Mucosa of descending colon (tissue), 3 donors: ENCODE measurements at regions not wholly inside any gene's neighbourhood (a gene's known extent, or its start where the extent isn't known, plus 50 kb on each side); places are given as distances from the start of the nearest gene placed in this dataset.
"Not testable (repeated sequence)": the region's sequence is repeated elsewhere in the genome, so short reads cannot be mapped to it uniquely, and the experiment has no call there.

Experiments
- ATAC-seq: fragments of 200-7000 bp; cut with Tn5 transposase; one replicate; pipeline ENCODE4 v1.9.1; 2020; ENCODE audit warnings: mild to moderate bottlenecking, moderate library complexity
- DNase-seq, 3 donors: peaks; one replicate each; pipeline ENCODE4 v3.0.0-alpha.2; 2020
- H3K36me3 ChIP-seq: fragments of 200-600 bp; one replicate; pipeline ENCODE4 v1.8.0; 2021; ENCODE audit warnings: low read depth, mild to moderate bottlenecking
- H3K4me1 ChIP-seq: fragments of 200-600 bp; one replicate; pipeline ENCODE4 v1.8.0; 2021; ENCODE audit warnings: low read depth, mild to moderate bottlenecking
- H3K4me3 ChIP-seq: fragments of 200-600 bp; one replicate; pipeline ENCODE4 v1.8.0; 2021; ENCODE audit warnings: mild to moderate bottlenecking
- H3K9me3 ChIP-seq: fragments of 200-600 bp; one replicate; pipeline ENCODE4 v1.8.0; 2021; ENCODE audit warnings: mild to moderate bottlenecking
- intact Hi-C, 2 donors: fragments of 100-400 bp; cut with DNase I in 1 of 2; cut with micrococcal nuclease in 1 of 2; formaldehyde crosslinking; loops; one replicate each; pipeline versions ENCODE4 v1.11.0 to v1.11.1; 2022; cut with DNase I, micrococcal nuclease
- TF ChIP-seq, protein P1 (sequence below): fragments of 200-600 bp; IDR thresholded peaks from one replicate; pipeline ENCODE4 v1.8.0; 2022; ENCODE audit warnings: antibody characterized with exemption, mild to moderate bottlenecking
- donor health status: DM: no; HTN: no; CAD: no; lungs with moderate emphysema.
- donor health status: DM: no; HTN: no; CAD: no.
- donor health status: DM: no; HTN: yes; CAD: no.

DNA sequence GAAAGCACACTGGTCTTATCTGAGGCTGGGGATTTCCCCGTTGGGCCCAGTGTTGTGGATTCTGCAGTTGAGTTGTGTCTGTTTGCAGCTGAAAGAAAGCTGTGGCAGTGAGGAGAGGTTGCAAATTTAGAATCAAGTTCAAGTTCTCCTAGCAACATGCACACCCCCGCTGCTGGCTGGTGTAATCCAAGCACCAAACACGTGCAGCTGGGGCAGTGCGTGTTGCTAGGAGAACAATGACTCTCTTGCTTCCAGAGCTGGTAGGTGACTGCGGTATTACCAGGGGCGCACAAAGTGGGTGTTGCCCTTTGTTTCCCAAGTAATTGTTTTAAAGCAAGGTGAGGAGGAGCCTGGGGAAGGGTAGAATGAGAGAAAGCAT is 91.5 kb downstream of the IER5 start:
- intact Hi-C loops = loop anchor here in 1 of 2 donors (10.0 kb wide), 1 partner anchor 645 kb away; no protein-coding TSS in a partner anchor
- ATAC-seq (peak; percentile 49), DNase-seq (peak in 1 of 3 donors; percentile 20)
- Histone ChIP-seq H3K4me1 (no peaks in the 10 kb centered on the region), H3K36me3 (no peaks in the 10 kb centered on the region), H3K4me3 (no peak overlapping the region), H3K9me3 (no peaks in the 10 kb centered on the region)
- TF ChIP-seq, protein P1, sequence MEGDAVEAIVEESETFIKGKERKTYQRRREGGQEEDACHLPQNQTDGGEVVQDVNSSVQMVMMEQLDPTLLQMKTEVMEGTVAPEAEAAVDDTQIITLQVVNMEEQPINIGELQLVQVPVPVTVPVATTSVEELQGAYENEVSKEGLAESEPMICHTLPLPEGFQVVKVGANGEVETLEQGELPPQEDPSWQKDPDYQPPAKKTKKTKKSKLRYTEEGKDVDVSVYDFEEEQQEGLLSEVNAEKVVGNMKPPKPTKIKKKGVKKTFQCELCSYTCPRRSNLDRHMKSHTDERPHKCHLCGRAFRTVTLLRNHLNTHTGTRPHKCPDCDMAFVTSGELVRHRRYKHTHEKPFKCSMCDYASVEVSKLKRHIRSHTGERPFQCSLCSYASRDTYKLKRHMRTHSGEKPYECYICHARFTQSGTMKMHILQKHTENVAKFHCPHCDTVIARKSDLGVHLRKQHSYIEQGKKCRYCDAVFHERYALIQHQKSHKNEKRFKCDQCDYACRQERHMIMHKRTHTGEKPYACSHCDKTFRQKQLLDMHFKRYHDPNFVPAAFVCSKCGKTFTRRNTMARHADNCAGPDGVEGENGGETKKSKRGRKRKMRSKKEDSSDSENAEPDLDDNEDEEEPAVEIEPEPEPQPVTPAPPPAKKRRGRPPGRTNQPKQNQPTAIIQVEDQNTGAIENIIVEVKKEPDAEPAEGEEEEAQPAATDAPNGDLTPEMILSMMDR = no peak

- H3K4me3 ChIP-seq = no peak overlapping the region
Measured at GRCh38 chr1:181180407-181181031, 92.0 kb downstream of the IER5 start.

DNA sequence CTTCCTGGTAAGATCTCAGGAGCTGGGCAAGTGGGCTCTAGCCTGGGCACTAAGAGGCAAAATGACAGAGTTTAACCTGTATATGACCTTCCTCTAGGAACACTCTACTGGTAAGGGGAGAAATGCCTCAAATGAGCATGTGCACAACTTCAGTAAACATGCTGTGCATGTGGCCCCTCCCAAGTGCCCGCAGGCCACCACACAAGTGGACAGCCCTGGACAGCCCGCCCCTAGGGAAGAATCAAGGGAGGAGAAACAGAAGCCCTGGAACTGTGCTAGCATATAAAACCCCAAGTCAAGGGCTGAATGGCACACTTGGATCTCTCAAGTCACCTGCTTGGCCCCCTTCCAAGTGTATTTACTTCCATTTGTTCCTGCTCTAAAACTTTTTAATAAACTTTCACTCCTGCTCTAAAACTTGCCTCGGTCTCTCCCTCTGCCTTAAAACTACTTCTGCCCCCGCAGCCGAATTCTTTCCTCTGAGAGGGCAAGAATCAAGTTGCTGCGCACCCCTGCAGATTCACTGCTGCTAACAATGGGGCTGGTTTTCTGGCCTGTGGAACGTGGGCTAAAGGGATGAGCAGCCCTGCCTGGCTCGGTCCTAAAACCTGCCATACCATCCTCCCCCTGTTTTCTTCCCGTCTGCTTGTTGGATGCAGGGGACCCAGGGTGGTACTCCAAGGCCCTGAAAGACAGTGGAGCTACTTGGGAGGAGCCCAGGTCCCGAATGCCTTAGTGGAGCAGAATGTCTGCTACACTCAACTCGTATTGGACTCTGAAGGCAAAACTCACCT is 93.5 kb downstream of the IER5 start:
- H3K4me3 ChIP-seq = no peak overlapping the region
- intact Hi-C loops = no loop called here
- DNase-seq (no peak), ATAC-seq (no peak)
- TF ChIP-seq, protein P1 = no peak
- H3K9me3 ChIP-seq = no peaks in the 10 kb centered on the region
- H3K4me1 ChIP-seq = no peaks in the 10 kb centered on the region
- no peaks in the 10 kb centered on the region for H3K36me3 ChIP-seq

More at GRCh38 chr1:181180407-181181031, 92.0 kb downstream of the IER5 start:
- ATAC-seq = no peak
- H3K4me1 ChIP-seq = no peaks in the 10 kb centered on the region
- TF ChIP-seq, protein P1 = no peak
- intact Hi-C loops = no loop called here
- H3K9me3 ChIP-seq = no peaks in the 10 kb centered on the region
- DNase-seq = no peak
- H3K36me3 ChIP-seq = no peaks in the 10 kb centered on the region

GRCh38 chr1:181184621-181185020 is 96.1 kb downstream of the IER5 start:
- DNase-seq (no peak), ATAC-seq (no peak)
- Histone ChIP-seq H3K9me3 (no peaks in the 10 kb centered on the region), H3K4me1 (peaks cover 1% of the 10 kb centered on the region), H3K36me3 (no peaks in the 10 kb centered on the region), H3K4me3 (no peak overlapping the region)
- TF ChIP-seq, protein P1 = no peak
- intact Hi-C loops = no loop called here

DNA sequence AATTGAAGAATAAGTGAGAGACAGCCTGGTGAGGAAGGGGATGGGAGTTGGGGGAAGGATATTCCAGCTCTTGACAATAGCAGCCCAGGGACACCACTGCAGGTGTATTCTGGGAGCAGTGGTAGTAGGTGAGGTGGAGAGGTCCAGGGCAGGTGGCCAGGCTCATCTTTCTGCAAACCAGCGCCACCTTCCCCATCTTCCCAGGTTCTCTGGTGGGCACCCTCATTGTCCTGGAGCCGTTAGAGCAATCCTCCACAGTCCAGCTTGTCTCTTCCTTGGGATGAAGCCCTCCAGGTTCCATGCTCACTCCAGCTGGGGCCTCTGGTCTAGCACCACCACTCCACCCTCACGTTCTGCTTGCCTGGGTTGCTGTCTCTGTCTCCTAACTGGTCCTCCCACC is 97.0 kb downstream of the IER5 start:
- Histone ChIP-seq H3K36me3 (no peaks in the 10 kb centered on the region), H3K4me1 (peaks cover 6% of the 10 kb centered on the region), H3K9me3 (no peaks in the 10 kb centered on the region), H3K4me3 (no peak overlapping the region)
- DNase-seq = no peak
- TF ChIP-seq, protein P1 = no peak
- intact Hi-C loops = no loop called here
- ATAC-seq = no peak

DNA sequence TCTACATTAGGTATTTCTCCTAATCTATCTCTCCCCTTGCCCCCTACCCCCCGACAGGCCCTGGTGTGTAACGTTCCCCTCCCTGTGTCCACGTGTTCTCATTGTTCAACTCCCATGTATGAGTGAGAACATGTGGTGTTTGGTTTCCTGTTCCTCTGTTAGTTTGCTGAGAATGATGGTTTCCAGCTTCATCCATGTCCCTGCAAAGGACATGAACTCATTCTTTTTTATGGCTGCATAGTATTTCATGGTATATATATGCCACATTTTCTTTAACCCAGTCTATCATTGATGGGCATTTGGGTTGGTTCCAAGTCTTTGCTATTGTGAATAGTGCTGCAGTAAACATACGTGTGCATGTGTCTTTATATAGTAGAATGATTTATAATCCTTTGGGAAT is 97.6 kb downstream of the IER5 start:
- H3K4me3 ChIP-seq, H3K9me3 ChIP-seq, DNase-seq, H3K4me1 ChIP-seq, H3K36me3 ChIP-seq, ATAC-seq, intact Hi-C loops: not testable (repeated sequence)
